CD4-positive, alpha-beta memory T cell (primary cell): ENCODE measurements at regions not wholly inside any gene's neighbourhood (a gene's known extent, or its start where the extent isn't known, plus 50 kb on each side); places are given as distances from the start of the nearest gene placed in this dataset.
A peak's percentile ranks its signal among the peaks of the same experiment; 100 is the strongest.
"Not testable (repeated sequence)": the region's sequence is repeated elsewhere in the genome, so short reads cannot be mapped to it uniquely, and the experiment has no call there.

ENCODE experiments used
- CTCF ChIA-PET: fragments of 350-600 bp; sonication (Branson Sonifier 250); formaldehyde crosslinking; loops from one replicate; lab custom pipeline; 2021; ENCODE audit warnings: inconsistent platforms; ENCODE audit not compliant: partially characterized antibody; lab: Charles Lee
- POLR2A ChIA-PET: fragments of 350-600 bp; sonication (Branson Sonifier 250); formaldehyde crosslinking; loops from one replicate; lab custom pipeline; 2021; ENCODE audit not compliant: partially characterized antibody; lab: Charles Lee
- DNase-seq, 5 donors: peaks; one replicate each; pipeline versions ENCODE4 v3.0.0 to v3.0.0-alpha.2; 2020 to 2022; ENCODE audit warnings: mixed read lengths in 1 of 5
- H3K27ac ChIP-seq: one replicate; pipeline ENCODE4 v1.7.0; 2013; ENCODE audit warnings: low read depth, low read length
- H3K27me3 ChIP-seq: 2 replicates; pipeline ENCODE4 v1.7.0; 2013; ENCODE audit warnings: mild to moderate bottlenecking, low read length, moderate library complexity; ENCODE audit not compliant: insufficient read depth
- H3K36me3 ChIP-seq: 2 replicates; pipeline ENCODE4 v1.7.0; 2013; ENCODE audit warnings: mild to moderate bottlenecking, low read length, moderate library complexity; ENCODE audit not compliant: insufficient read depth
- H3K4me1 ChIP-seq: 2 replicates; pipeline ENCODE4 v1.7.0; 2013; ENCODE audit warnings: mild to moderate bottlenecking, low read length, moderate library complexity; ENCODE audit not compliant: insufficient read depth
- H3K4me3 ChIP-seq, 2 donors: one replicate each; pipeline ENCODE4 v1.7.0; 2013; ENCODE audit warnings: low read length in 2 of 2, mild to moderate bottlenecking in 1 of 2
- H3K9me3 ChIP-seq, 2 donors: one replicate each; pipeline ENCODE4 v1.7.0; 2013; ENCODE audit warnings: low read length in 2 of 2, control low read depth in 1 of 2; ENCODE audit not compliant: control insufficient read depth in 1 of 2
- H3K27ac Mint-ChIP-seq, 7 donors: one replicate each; pipeline ENCODE4 v1.8.0; 2020 to 2021; ENCODE audit warnings: mixed read lengths in 7 of 7, mild to moderate bottlenecking in 6 of 7, inconsistent platforms in 3 of 7, moderate library complexity in 3 of 7
- H3K27me3 Mint-ChIP-seq, 2 donors: one replicate each; pipeline ENCODE4 v1.8.0; 2020 to 2021; ENCODE audit warnings: mixed read lengths in 2 of 2
- H3K36me3 Mint-ChIP-seq, 2 donors: one replicate each; pipeline ENCODE4 v1.8.0; 2020 to 2021; ENCODE audit warnings: mixed read lengths in 2 of 2, inconsistent platforms in 1 of 2, mild to moderate bottlenecking in 1 of 2
- H3K4me1 Mint-ChIP-seq, 4 donors: one replicate each; pipeline ENCODE4 v1.8.0; 2020 to 2021; ENCODE audit warnings: mixed read lengths in 4 of 4, mild to moderate bottlenecking in 1 of 4
- H3K4me3 Mint-ChIP-seq, 8 donors: one replicate each; pipeline ENCODE4 v1.8.0; 2020 to 2021; ENCODE audit warnings: mixed read lengths in 8 of 8, mild to moderate bottlenecking in 7 of 8, moderate library complexity in 6 of 8, inconsistent platforms in 3 of 8
- H3K9me3 Mint-ChIP-seq, 8 donors: one replicate each; pipeline ENCODE4 v1.8.0; 2020 to 2021; ENCODE audit warnings: mixed read lengths in 8 of 8, mild to moderate bottlenecking in 5 of 8, inconsistent platforms in 3 of 8, moderate library complexity in 1 of 8
- intact Hi-C: fragments of 100-400 bp; cut with micrococcal nuclease; formaldehyde crosslinking; loops from one replicate; pipeline ENCODE4 v1.15.1; 2023

DNA sequence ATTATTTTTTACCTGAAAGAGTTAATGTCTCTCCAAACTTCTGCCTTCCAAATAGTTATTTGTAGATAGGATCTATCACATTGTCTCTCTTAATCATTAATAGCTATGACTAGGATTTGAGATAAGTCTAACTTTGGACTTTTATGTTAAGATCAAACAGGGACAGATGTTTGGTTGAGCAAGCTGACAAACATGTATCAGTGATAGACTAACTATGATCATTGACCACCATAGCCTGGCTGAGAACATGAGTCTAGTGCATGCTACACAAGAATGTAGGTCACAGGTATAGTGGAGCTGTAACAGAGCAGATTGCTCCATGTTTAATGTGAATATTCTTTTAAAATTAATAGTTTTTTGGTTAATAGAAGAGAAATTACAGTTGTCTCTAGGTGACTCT lies 52.0 kb downstream of the SYT15B start:
- H3K27ac ChIP-seq, H3K27me3 Mint-ChIP-seq, H3K4me1 ChIP-seq, H3K27me3 ChIP-seq, intact Hi-C loops, H3K36me3 ChIP-seq, H3K4me3 ChIP-seq, H3K36me3 Mint-ChIP-seq, POLR2A ChIA-PET, H3K9me3 ChIP-seq, DNase-seq, H3K4me1 Mint-ChIP-seq, H3K9me3 Mint-ChIP-seq, H3K4me3 Mint-ChIP-seq, H3K27ac Mint-ChIP-seq, CTCF ChIA-PET: not testable (repeated sequence)

DNA sequence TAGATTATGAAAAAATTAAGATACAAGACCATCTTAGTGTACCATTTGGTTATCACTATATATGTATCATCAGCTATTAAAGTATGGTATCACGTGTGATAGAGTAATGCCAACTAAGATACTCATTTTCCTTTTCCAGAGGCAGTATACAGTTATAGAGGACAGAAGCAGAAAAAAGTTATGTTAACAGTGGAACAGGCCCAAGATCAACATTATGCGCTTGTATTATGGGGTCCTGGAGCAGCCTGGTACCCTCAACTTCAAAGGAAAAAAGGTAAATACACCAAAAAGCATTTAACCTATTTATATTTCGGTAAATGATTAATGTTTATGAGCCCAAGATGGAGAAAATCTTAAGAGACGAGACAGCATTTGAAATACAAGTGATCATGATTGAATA lies 52.9 kb downstream of the SYT15B start:
- H3K9me3 Mint-ChIP-seq = not testable (repeated sequence)

DNA sequence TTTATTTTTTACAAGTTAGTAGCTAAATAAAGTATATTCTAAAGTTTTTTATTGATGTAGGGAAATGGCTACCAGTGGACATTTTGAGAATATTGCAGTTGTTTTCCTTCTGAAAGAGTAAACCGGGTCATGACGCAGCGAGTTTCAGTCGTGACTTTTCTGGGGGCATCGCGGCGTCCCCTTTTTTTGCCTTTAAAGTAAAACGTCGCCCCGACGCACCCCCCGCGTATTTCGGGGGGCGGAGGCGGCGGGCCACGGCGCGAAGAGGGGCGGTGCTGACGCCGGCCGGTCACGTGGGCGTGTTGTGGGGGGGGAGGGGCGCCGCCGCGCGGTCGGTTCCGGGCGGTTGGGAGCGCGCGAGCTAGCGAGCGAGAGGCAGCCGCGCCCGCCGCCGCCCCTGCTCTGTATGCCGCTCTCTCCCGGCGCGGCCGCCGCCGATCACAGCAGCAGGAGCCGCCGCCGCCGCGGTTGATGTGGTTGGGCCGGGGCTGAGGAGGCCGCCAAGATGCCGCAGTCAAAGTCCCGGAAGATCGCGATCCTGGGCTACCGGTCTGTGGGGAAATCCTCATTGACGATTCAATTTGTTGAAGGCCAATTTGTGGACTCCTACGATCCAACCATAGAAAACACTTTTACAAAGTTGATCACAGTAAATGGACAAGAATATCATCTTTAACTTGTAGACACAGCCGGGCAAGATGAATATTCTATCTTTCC lies 57.5 kb downstream of the SYT15B start:
- H3K27me3 ChIP-seq, H3K36me3 ChIP-seq, intact Hi-C loops, H3K36me3 Mint-ChIP-seq, POLR2A ChIA-PET, H3K4me3 ChIP-seq, H3K4me1 ChIP-seq, H3K27me3 Mint-ChIP-seq, H3K27ac ChIP-seq, H3K9me3 Mint-ChIP-seq, H3K4me1 Mint-ChIP-seq, H3K9me3 ChIP-seq, CTCF ChIA-PET: not testable (repeated sequence)
- Mint-ChIP-seq H3K4me3 (peak overlapping the region; percentile 68 to 83 (median 74)), H3K27ac (peak overlapping the region in 5 of 7 donors; percentile 74 to 89 (median 76))
- peak; percentile 63 to 78 (median 71) for DNase-seq

More for the DNA sequence above, 52.9 kb downstream of the SYT15B start:
- H3K36me3 ChIP-seq, H3K9me3 ChIP-seq, H3K36me3 Mint-ChIP-seq, H3K4me1 Mint-ChIP-seq, H3K4me3 Mint-ChIP-seq, POLR2A ChIA-PET, H3K4me3 ChIP-seq, DNase-seq, H3K27me3 ChIP-seq, H3K4me1 ChIP-seq, H3K27ac Mint-ChIP-seq, H3K27me3 Mint-ChIP-seq, CTCF ChIA-PET, intact Hi-C loops, H3K27ac ChIP-seq: not testable (repeated sequence)

DNA sequence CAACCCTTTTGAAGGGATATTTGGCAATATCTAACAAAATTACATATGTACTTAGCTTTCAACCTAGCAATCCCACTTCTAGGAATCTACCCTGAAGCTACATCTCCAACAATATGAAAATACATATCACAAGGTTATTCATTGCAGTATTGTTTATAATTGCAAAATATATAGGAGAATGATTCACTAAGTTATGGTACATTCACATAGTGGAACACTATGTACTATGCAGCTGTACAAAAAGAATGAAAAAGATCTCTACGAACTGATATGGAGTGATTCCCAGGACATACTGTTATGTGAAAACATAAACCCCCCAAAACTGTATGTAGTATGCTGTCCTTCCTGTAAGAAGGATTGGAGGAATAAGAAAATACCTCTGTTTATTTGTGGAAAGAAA lies 62.1 kb downstream of the SYT15B start:
- H3K4me3 ChIP-seq, H3K27me3 Mint-ChIP-seq, H3K36me3 ChIP-seq, CTCF ChIA-PET, POLR2A ChIA-PET, H3K9me3 ChIP-seq, DNase-seq, H3K9me3 Mint-ChIP-seq, H3K27ac Mint-ChIP-seq, H3K36me3 Mint-ChIP-seq, intact Hi-C loops, H3K4me3 Mint-ChIP-seq, H3K4me1 ChIP-seq, H3K27me3 ChIP-seq, H3K4me1 Mint-ChIP-seq, H3K27ac ChIP-seq: not testable (repeated sequence)

DNA sequence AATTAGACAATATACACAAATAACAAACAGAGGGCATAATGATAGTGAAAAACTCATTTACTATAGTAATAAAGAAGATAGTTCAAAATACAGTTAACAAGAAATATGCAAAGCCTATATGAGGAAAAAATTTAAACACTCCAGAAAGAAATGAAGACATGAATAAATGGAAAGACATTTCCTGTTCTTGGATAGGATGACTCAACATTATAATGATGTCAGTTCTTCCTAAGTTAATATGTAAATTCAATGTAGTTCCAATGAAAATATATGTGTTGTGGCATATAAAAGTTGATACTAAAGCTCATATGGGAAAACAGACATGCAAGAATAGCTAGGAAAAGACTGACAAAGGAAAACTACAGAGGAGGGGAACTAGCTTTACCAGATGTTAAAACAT lies 63.5 kb downstream of the SYT15B start:
- not testable (repeated sequence) for H3K4me1 Mint-ChIP-seq

DNA sequence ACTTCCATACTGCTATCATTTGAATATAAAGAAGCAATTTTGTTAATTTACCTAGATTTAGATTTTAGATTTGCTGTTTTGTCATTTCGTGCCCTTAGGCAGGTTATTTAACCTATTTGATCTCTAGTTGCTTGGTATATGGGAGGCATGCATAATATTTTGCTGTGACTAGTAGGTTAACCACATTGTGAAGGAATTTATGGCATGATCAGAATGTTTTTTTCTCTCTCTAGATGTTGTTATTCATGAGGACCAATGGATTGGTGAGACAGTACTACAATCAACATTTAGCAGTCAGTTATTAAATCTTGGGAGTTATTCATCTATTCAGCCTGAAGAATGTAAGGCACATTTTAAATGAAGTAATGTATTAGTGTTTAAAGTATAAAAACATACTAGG lies 67.2 kb downstream of the SYT15B start:
- H3K27me3 ChIP-seq, H3K4me3 ChIP-seq, H3K9me3 ChIP-seq, DNase-seq, H3K4me1 Mint-ChIP-seq, H3K27ac ChIP-seq, POLR2A ChIA-PET, H3K27ac Mint-ChIP-seq, H3K27me3 Mint-ChIP-seq, H3K9me3 Mint-ChIP-seq, H3K4me3 Mint-ChIP-seq, H3K36me3 Mint-ChIP-seq, intact Hi-C loops, H3K4me1 ChIP-seq, H3K36me3 ChIP-seq, CTCF ChIA-PET: not testable (repeated sequence)

More for the DNA sequence above, 63.5 kb downstream of the SYT15B start:
- H3K36me3 ChIP-seq, H3K9me3 ChIP-seq, H3K27ac ChIP-seq, H3K4me1 ChIP-seq, H3K27me3 Mint-ChIP-seq, H3K27me3 ChIP-seq, DNase-seq, H3K4me3 Mint-ChIP-seq, H3K4me3 ChIP-seq, H3K27ac Mint-ChIP-seq, H3K36me3 Mint-ChIP-seq, intact Hi-C loops, CTCF ChIA-PET, H3K9me3 Mint-ChIP-seq, POLR2A ChIA-PET: not testable (repeated sequence)

DNA sequence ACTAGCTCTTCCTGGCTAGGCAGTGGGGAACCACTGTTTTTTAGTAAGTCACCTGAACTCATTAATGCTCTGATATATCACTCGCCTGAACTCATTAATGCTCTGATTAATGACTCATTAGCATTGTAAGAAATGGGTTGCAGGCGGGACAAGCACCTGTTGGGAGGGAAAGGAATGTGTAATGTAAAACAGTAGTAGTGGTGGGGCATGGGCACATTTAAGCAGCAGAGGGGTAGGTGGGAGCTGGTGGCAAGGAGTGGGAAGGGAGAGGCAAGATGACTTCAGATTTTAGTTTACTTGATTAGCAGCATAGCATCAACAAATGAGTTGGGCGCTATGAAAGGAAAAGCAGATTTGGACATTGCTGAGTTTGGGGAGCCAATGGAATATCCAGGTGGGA lies 68.2 kb downstream of the SYT15B start:
- H3K27ac ChIP-seq, H3K4me1 Mint-ChIP-seq, H3K4me3 Mint-ChIP-seq, H3K36me3 ChIP-seq, intact Hi-C loops, POLR2A ChIA-PET, H3K4me3 ChIP-seq, H3K9me3 Mint-ChIP-seq, H3K27me3 ChIP-seq, H3K9me3 ChIP-seq, H3K27ac Mint-ChIP-seq, CTCF ChIA-PET, H3K36me3 Mint-ChIP-seq, H3K27me3 Mint-ChIP-seq, DNase-seq, H3K4me1 ChIP-seq: not testable (repeated sequence)

DNA sequence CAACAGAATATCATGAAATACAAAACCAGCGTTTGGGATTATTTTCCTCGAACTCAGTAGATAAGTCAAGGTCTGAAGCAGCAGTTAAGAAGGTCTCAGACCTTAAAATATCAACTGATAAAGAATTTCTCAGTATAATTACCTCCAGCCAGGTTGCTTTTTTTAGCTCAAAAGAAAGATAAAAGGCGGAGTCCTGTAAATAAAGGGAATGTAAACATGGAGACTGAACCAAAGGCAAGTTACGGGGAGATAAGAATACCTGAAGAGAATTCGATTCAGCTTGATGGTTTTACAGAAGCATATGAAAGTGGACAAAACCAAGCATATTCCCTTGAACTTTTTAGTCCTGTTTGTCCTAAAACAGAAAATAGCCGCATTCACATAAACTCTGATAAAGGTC lies 73.1 kb downstream of the SYT15B start:
- H3K27me3 ChIP-seq, intact Hi-C loops, H3K36me3 Mint-ChIP-seq, H3K4me3 ChIP-seq, DNase-seq, POLR2A ChIA-PET, H3K27me3 Mint-ChIP-seq, H3K9me3 ChIP-seq, H3K4me1 ChIP-seq, H3K4me1 Mint-ChIP-seq, CTCF ChIA-PET, H3K27ac Mint-ChIP-seq, H3K27ac ChIP-seq, H3K9me3 Mint-ChIP-seq, H3K36me3 ChIP-seq, H3K4me3 Mint-ChIP-seq: not testable (repeated sequence)
